ENCODE measurements at regions not wholly inside any gene's neighbourhood (a gene's known extent, or its start where the extent isn't known, plus 50 kb on each side); places are given as distances from the start of the nearest gene placed in this dataset.

- DNase-seq (ENCODE audit: low spot score) = no peak
Observed at GRCh38 chr9:120009856-120010255, 570.1 kb downstream of the CDK5RAP2 start.

- DNase-seq (ENCODE audit: low spot score) = no peak
Observed at GRCh38 chr9:120001536-120001935, 578.4 kb downstream of the CDK5RAP2 start.

GRCh38 chr9:119998614-119999013, 581.4 kb downstream of the CDK5RAP2 start:
- no peak for DNase-seq (ENCODE audit: low spot score)

- DNase-seq (ENCODE audit: low spot score) = no peak
Observed at GRCh38 chr9:119991797-119992196, 588.2 kb downstream of the CDK5RAP2 start.

- DNase-seq (ENCODE audit: low spot score) = no peak
Observed at GRCh38 chr9:119986713-119987112, 593.3 kb downstream of the CDK5RAP2 start.

- DNase-seq (ENCODE audit: low spot score) = peak; percentile 28
Observed at GRCh38 chr9:119986205-119986604, 593.8 kb downstream of the CDK5RAP2 start.

- DNase-seq (ENCODE audit: low spot score) = no peak
Observed at GRCh38 chr9:119974026-119974425, 604.8 kb upstream of the BRINP1 start.

GRCh38 chr9:119968836-119969707, 599.8 kb upstream of the BRINP1 start:
- peak; percentile 55 for DNase-seq (ENCODE audit: low spot score)

- DNase-seq (ENCODE audit: low spot score) = no peak
Observed at GRCh38 chr9:119967867-119968535, 598.8 kb upstream of the BRINP1 start.

GRCh38 chr9:119963798-119964372, 594.6 kb upstream of the BRINP1 start:
- DNase-seq (ENCODE audit: low spot score) = peak; percentile 90

- DNase-seq (ENCODE audit: low spot score) = peak; percentile 63
Observed at GRCh38 chr9:119963258-119963797, 594.1 kb upstream of the BRINP1 start.

- DNase-seq (ENCODE audit: low spot score) = peak; percentile 39
Observed at GRCh38 chr9:119961774-119962424, 592.7 kb upstream of the BRINP1 start.

- no peak for DNase-seq (ENCODE audit: low spot score)
Observed at GRCh38 chr9:119959846-119960545, 590.8 kb upstream of the BRINP1 start.

- no peak for DNase-seq (ENCODE audit: low spot score)
Observed at GRCh38 chr9:119956111-119956510, 586.9 kb upstream of the BRINP1 start.

GRCh38 chr9:119955276-119955675, 586.0 kb upstream of the BRINP1 start:
- no peak for DNase-seq (ENCODE audit: low spot score)

- no peak for DNase-seq (ENCODE audit: low spot score)
Observed at GRCh38 chr9:119951591-119951990, 582.4 kb upstream of the BRINP1 start.

- no peak for DNase-seq (ENCODE audit: low spot score)
Observed at GRCh38 chr9:119951090-119951489, 581.9 kb upstream of the BRINP1 start.

GRCh38 chr9:119945686-119946085, 576.5 kb upstream of the BRINP1 start:
- DNase-seq (ENCODE audit: low spot score) = no peak

- no peak for DNase-seq (ENCODE audit: low spot score)
Observed at GRCh38 chr9:119941091-119941490, 571.9 kb upstream of the BRINP1 start.

- no peak for DNase-seq (ENCODE audit: low spot score)
Observed at GRCh38 chr9:119938871-119939270, 569.6 kb upstream of the BRINP1 start.

GRCh38 chr9:119934497-119934896, 565.3 kb upstream of the BRINP1 start:
- no peak for DNase-seq (ENCODE audit: low spot score)

GRCh38 chr9:119933191-119933590, 564.0 kb upstream of the BRINP1 start:
- DNase-seq (ENCODE audit: low spot score) = no peak

Measured in SW480 (cell line).